HG03378 (cell line): ENCODE measurements at regions not wholly inside any gene's neighbourhood (a gene's known extent, or its start where the extent isn't known, plus 50 kb on each side); places are given as distances from the start of the nearest gene placed in this dataset.
"Not testable (repeated sequence)": the region's sequence is repeated elsewhere in the genome, so short reads cannot be mapped to it uniquely, and the experiment has no call there.

Experiments used
- ATAC-seq: cut with Tn5 transposase; IDR thresholded peaks from one replicate; pipeline ENCODE4 v1.9.1; 2021; ENCODE audit warnings: mild to moderate bottlenecking, moderate library complexity; ENCODE audit not compliant: unreplicated experiment

GRCh38 chr16:72729552-72729951 lies 318.4 kb downstream of the ZFHX3 start:
- ATAC-seq: not testable (repeated sequence)

GRCh38 chr16:72728516-72728915 lies 319.4 kb downstream of the ZFHX3 start:
- ATAC-seq: no peak

GRCh38 chr16:72727565-72727964 lies 320.4 kb downstream of the ZFHX3 start:
- ATAC-seq: no peak

- ATAC-seq: no peak
These were observed 322.3 kb downstream of the ZFHX3 start for GRCh38 chr16:72725643-72726042.

GRCh38 chr16:72723781-72724180 lies 324.1 kb downstream of the ZFHX3 start:
- ATAC-seq: no peak

GRCh38 chr16:72722552-72722951 lies 325.4 kb downstream of the ZFHX3 start:
- no peak for ATAC-seq

GRCh38 chr16:72721981-72722380 lies 325.9 kb downstream of the ZFHX3 start:
- ATAC-seq: no peak

- no peak for ATAC-seq
These were observed 332.7 kb downstream of the ZFHX3 start for GRCh38 chr16:72715267-72715666.

GRCh38 chr16:72711823-72712222 lies 336.1 kb downstream of the ZFHX3 start:
- no peak for ATAC-seq

- no peak for ATAC-seq
These were observed 342.1 kb downstream of the ZFHX3 start for GRCh38 chr16:72705801-72706200.

- ATAC-seq: no peak
These were observed 343.1 kb downstream of the ZFHX3 start for GRCh38 chr16:72704746-72705372.

GRCh38 chr16:72689851-72690250 lies 358.1 kb downstream of the ZFHX3 start:
- ATAC-seq: no peak

- no peak for ATAC-seq
These were observed 367.2 kb downstream of the ZFHX3 start for GRCh38 chr16:72680732-72681131.

GRCh38 chr16:72679856-72680255 lies 368.1 kb downstream of the ZFHX3 start:
- ATAC-seq: no peak

GRCh38 chr16:72677662-72678447 lies 370.1 kb downstream of the ZFHX3 start:
- no peak for ATAC-seq

- no peak for ATAC-seq
These were observed 374.8 kb downstream of the ZFHX3 start for GRCh38 chr16:72673118-72673517.

- no peak for ATAC-seq
These were observed 381.7 kb downstream of the ZFHX3 start for GRCh38 chr16:72666267-72666666.

- ATAC-seq: no peak
These were observed 382.2 kb downstream of the ZFHX3 start for GRCh38 chr16:72665701-72666100.

- peak; percentile 99 for ATAC-seq
These were observed 383.2 kb downstream of the ZFHX3 start for GRCh38 chr16:72664509-72665408.

- ATAC-seq: no peak
These were observed 383.8 kb downstream of the ZFHX3 start for GRCh38 chr16:72664056-72664508.
